B cell (primary cell): ENCODE measurements at regions not wholly inside any gene's neighbourhood (a gene's known extent, or its start where the extent isn't known, plus 50 kb on each side); places are given as distances from the start of the nearest gene placed in this dataset.

Experiments
- CTCF ChIP-seq: fragments of 200-600 bp; IDR thresholded peaks from one replicate; pipeline ENCODE4 v1.8.0; 2022; ENCODE audit warnings: antibody characterized with exemption, mild to moderate bottlenecking
- EZH2 ChIP-seq: IDR thresholded peaks from 2 replicates; pipeline ENCODE4 v1.6.1; 2012; ENCODE audit warnings: borderline replicate concordance, low read depth, mild to moderate bottlenecking, moderate library complexity, low read length; ENCODE audit not compliant: insufficient read depth, poor library complexity, severe bottlenecking

DNA sequence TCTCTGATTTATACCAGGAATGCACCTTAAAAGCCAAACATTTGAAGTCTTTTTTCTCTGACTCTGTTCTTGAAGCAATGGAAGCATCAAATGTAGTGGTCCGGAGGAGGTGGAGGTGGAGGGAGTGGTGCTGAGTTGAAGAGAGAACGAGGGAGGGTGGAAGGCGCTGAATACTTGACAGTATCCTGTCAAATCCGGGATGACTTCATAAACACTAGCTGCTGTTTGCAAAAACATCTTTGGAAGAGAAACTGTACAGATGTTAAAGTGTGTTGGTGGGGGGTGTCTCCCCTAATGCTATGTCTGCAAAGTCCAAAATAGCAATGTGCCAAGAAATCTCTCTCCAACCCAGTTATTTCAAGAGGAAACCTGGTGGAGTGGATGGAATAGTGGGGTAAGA lies 328.5 kb upstream of the AUTS2 start:
- TF ChIP-seq CTCF (no peak), EZH2 (no peak)
